ENCODE measurements at regions not wholly inside any gene's neighbourhood (a gene's known extent, or its start where the extent isn't known, plus 50 kb on each side); places are given as distances from the start of the nearest gene placed in this dataset.
A peak's percentile ranks its signal among the peaks of the same experiment; 100 is the strongest.

GRCh38 chr7:49644396-49645166 is 128.9 kb upstream of the VWC2 start:
- H3K4me1 Mint-ChIP-seq, result peaks cover 5% of the 10 kb centered on the region
- no peak overlapping the region for H3K27ac ChIP-seq
- no peak overlapping the region for H3K27ac Mint-ChIP-seq

GRCh38 chr7:49645296-49645695 is 128.1 kb upstream of the VWC2 start:
- H3K4me3 ChIP-seq, result no peak overlapping the region

More at GRCh38 chr7:49644396-49645166, 128.9 kb upstream of the VWC2 start:
- peak; percentile 14 for DNase-seq (ENCODE audit: low spot score)
- Histone ChIP-seq H4K20me1 (ENCODE audit: low read depth) (no peaks in the 10 kb centered on the region), H3K36me3 (no peaks in the 10 kb centered on the region), H3K4me1 (peaks cover 22% of the 10 kb centered on the region), H3K4me2 (no peak overlapping the region), H3F3A (ENCODE audit: low read depth) (no peaks in the 10 kb centered on the region), H2AFZ (replicated peaks) (no peak overlapping the region), H3K79me2 (ENCODE audit: low read depth) (no peaks in the 10 kb centered on the region), H3K27me3 (no peaks in the 10 kb centered on the region), H3K9me3 (ENCODE audit: low read depth) (no peaks in the 10 kb centered on the region), H3K4me3 (no peak overlapping the region), H3K9ac (no peak overlapping the region)
- no peaks in the 10 kb centered on the region for H3K27me3 Mint-ChIP-seq (ENCODE audit: insufficient read depth, low read depth)
- H3K36me3 Mint-ChIP-seq, result no peaks in the 10 kb centered on the region
- H3K9me3 Mint-ChIP-seq, result peaks cover 5% of the 10 kb centered on the region
- no peak overlapping the region for H3K4me3 Mint-ChIP-seq
- TF ChIP-seq CTCF (IDR thresholded peaks at IDR 0.05), result no peak
- TF ChIP-seq EZH2phosphoT487 (IDR thresholded peaks at IDR 0.05), result no peak
- no peak for TF ChIP-seq EZH2 (IDR thresholded peaks at IDR 0.05)

DNA sequence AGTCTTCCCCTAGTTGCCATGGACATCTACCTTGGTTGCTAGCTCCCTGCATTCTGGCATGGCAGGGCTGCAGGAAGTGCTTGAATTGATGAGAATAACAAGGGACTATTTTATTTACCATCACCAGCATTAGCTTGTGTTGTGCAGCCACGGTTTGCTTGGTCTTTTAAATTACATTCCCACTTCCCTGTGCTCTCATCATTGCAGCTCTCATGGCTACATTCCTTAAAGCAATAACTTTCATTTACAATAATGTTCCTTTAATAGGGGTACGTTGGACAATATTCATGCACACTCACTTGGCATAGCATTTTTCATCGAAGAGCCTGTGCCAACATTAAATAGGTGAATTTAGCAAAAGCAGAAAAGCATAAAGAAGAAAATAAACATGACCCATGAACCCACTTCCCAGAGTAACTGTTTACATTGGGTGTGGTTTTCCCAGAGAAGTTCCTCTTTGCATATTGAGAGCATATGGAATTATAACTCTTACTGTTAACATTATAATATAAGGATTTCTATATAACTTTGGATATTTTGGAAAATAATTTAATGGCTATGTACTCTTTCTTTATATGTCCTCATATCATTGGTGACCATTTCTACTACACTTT is 113.2 kb upstream of the VWC2 start:
- Histone ChIP-seq H3K9ac (no peak overlapping the region), H3K4me3 (no peak overlapping the region), H3K36me3 (no peaks in the 10 kb centered on the region), H3K9me3 (ENCODE audit: low read depth) (no peaks in the 10 kb centered on the region), H3K4me1 (no peaks in the 10 kb centered on the region), H3K79me2 (ENCODE audit: low read depth) (no peaks in the 10 kb centered on the region), H3K4me2 (no peak overlapping the region), H3K27me3 (no peaks in the 10 kb centered on the region), H3K27ac (no peak overlapping the region), H2AFZ (replicated peaks) (no peak overlapping the region), H3F3A (ENCODE audit: low read depth) (no peaks in the 10 kb centered on the region), H4K20me1 (ENCODE audit: low read depth) (no peaks in the 10 kb centered on the region)
- no peak for TF ChIP-seq EZH2phosphoT487 (IDR thresholded peaks at IDR 0.05)
- TF ChIP-seq EZH2 (IDR thresholded peaks at IDR 0.05), result no peak
- no peak for TF ChIP-seq CTCF (IDR thresholded peaks at IDR 0.05)
- no peak for DNase-seq (ENCODE audit: low spot score)
- peaks cover 2% of the 10 kb centered on the region for H3K9me3 Mint-ChIP-seq
- no peaks in the 10 kb centered on the region for H3K36me3 Mint-ChIP-seq
- H3K27me3 Mint-ChIP-seq (ENCODE audit: insufficient read depth, low read depth), result peaks cover 4% of the 10 kb centered on the region
- H3K4me3 Mint-ChIP-seq, result no peak overlapping the region
- H3K4me1 Mint-ChIP-seq, result no peaks in the 10 kb centered on the region
- H3K27ac Mint-ChIP-seq, result no peak overlapping the region

More at GRCh38 chr7:49645296-49645695, 128.1 kb upstream of the VWC2 start:
- Mint-ChIP-seq H3K9me3 (peaks cover 7% of the 10 kb centered on the region), H3K27me3 (ENCODE audit: insufficient read depth, low read depth) (no peaks in the 10 kb centered on the region), H3K4me1 (peaks cover 5% of the 10 kb centered on the region), H3K36me3 (no peaks in the 10 kb centered on the region), H3K27ac (no peak overlapping the region), H3K4me3 (no peak overlapping the region)
- Histone ChIP-seq H3K36me3 (no peaks in the 10 kb centered on the region), H3K27ac (no peak overlapping the region), H3K9me3 (ENCODE audit: low read depth) (no peaks in the 10 kb centered on the region), H3K4me2 (no peak overlapping the region), H3K27me3 (no peaks in the 10 kb centered on the region), H3K9ac (no peak overlapping the region), H3K4me1 (peaks cover 22% of the 10 kb centered on the region), H4K20me1 (ENCODE audit: low read depth) (no peaks in the 10 kb centered on the region), H3F3A (ENCODE audit: low read depth) (no peaks in the 10 kb centered on the region), H3K79me2 (ENCODE audit: low read depth) (no peaks in the 10 kb centered on the region), H2AFZ (replicated peaks) (no peak overlapping the region)
- no peak for DNase-seq (ENCODE audit: low spot score)
- TF ChIP-seq CTCF (IDR thresholded peaks at IDR 0.05) (no peak), EZH2 (IDR thresholded peaks at IDR 0.05) (no peak), EZH2phosphoT487 (IDR thresholded peaks at IDR 0.05) (no peak)
